Ecto neural progenitor cell (in vitro differentiated cells): ENCODE measurements at regions not wholly inside any gene's neighbourhood (a gene's known extent, or its start where the extent isn't known, plus 50 kb on each side); places are given as distances from the start of the nearest gene placed in this dataset.

Experiments
- DNase-seq: peaks from one replicate; pipeline ENCODE4 v3.0.0-alpha.2; 2018; ENCODE audit warnings: low spot score

DNA sequence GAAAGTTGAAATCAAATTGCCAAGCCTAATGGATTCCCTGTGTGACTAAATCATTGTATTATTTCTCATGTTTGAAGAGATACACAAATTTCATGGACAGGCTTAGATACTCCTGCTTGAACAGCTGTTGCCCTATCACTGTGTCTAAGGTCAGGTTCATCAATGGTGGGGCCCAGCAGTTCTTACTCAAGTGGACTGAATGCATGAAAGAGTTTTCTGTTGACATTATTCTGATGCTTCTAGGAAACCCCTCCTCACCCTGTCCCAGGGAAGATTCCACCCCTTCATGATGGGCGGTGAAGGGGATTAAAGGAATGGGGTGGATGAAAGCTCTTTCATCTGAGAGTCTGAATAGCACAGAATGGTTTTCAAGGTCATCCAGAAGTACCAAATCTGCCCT, 148.8 kb downstream of the INO80D start:
- DNase-seq, result no peak

DNA sequence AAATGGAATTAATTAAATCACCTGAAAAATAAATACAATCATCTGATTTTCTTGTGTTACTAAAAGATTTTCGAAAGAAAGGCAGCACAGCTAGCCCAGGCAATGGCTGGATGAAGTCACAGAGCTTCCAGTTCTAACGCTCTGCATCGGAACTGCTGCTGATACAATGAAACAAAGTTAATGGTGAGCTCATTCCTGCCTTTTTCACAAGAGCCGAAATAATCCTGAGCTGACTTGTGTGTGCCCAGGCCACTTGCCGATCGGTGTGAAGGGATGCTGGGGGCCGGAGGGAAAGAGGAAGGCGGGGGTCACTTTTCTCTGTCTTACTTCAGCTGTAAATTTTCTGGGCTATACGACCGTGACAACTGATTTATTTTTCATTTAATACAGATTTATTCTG, 149.5 kb downstream of the INO80D start:
- DNase-seq, result no peak

GRCh38 chr2:205934443-205934842, 151.5 kb downstream of the INO80D start:
- no peak for DNase-seq

DNA sequence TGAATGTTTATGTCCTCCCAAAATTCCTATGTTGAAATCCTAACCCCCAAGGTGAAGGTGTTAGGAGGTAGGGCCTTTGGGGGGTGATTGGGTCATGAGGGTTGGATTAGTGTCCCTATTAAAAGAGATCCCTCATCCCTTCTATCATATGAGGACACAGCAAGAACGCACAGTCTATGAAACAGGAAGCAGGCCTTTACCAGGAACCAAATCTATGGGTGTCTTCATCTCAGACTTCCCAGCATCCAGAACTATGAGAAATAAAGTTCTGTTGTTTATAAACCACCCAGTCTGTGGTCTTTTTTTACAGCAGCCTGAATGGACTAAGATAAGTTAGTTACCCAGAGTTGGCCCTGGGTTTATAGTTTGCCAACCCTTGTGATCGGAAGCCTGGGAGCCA, 153.1 kb downstream of the INO80D start:
- no peak for DNase-seq

DNA sequence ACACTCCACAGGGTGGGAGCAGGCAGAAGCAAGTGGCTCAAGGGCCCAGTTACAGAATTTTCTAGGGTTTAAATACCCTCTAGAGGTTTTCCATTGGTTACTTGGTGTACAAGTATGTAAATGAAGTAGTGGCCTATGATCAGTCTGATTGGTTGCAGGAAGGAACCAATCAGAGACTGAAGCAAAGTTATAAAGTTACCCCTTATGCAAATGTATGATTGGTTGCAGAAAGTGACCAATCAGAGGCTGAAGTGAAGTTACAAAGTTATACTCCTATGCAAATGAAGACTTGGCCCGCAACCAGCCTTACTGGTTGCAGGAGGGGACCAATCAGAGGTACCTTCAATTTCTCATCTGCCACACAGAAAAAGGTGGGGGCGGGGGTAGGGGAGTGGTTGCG, 154.6 kb downstream of the INO80D start:
- no peak for DNase-seq

GRCh38 chr2:205930209-205930608, 155.8 kb downstream of the INO80D start:
- DNase-seq, result no peak

DNA sequence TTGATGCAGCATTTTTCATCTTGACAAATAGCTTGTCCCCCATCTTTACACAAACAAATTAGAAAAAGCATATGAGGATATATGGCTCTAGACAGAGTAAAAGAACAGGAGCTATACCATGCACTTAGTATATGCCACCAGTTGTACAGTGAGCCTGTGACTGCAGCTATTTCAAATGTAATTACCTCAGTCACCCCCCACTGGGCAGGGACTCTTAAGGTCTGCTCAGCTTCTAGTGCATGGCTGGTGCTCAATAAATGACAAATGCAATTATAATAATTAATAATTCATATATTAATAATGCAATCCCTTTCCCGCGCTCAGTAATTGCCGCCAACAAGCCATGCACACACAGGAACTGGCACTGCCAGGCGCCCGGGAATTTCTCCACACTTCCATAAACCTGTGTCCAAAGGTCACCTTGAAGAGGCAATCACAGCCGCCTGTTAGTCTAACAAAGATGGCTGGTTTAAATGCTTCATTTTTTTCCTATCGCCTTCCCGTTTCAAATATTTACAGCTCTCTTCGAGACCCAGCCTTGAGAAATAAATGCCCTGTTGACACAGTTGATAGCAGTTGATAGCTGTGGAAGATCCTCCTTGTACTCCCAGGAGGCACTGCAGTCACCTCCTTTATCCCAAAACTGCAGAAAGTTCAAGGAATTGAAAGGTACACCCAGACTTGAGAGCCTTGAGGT, 156.6 kb downstream of the INO80D start:
- no peak for DNase-seq

DNA sequence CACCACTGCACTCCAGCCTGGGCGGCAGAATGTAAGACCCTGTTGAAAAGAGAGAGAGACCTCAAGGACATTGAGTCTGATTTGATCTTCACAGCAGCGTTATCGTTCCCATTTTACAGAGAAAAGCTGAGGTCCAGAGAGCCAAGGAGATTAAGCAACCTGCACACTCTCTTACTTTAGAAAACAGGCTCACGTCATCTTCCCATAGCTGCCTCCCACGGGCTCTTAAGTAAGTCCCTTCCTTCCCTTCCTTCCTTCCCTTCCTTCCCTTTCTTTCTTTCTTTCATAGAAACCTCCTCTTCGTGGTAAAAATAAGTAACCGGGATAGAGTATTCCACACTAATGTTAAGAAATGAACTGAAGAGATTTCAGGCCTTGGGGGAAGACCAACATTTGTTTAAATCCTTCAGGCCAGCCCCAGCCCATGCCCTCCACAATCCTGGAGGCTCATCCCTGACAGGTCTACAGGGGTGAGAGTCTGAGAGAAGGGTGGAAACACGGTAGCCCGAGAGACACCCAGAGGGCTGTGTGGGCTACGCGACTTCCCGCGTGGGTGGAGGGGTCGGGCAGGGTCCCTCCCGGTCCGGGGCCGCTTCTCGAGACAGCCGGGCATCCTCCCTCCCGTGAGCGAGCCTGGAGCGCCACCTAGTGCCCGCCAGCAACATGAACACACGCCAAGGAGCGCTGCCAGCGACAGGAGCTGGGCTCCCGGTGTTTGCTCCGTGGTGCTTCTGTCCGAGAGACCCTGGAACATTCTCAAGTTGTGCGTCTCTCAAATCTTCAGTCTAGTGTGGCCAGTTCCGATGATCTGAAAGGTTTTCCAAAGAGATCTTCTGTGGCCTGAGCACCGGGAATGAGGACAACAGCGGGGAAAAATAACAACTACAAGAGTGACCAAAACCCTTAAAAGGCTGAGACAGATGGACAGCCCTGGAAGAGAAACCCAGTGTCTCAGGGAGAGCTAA, 160.3 kb downstream of the INO80D start:
- DNase-seq, result peak; percentile 93

DNA sequence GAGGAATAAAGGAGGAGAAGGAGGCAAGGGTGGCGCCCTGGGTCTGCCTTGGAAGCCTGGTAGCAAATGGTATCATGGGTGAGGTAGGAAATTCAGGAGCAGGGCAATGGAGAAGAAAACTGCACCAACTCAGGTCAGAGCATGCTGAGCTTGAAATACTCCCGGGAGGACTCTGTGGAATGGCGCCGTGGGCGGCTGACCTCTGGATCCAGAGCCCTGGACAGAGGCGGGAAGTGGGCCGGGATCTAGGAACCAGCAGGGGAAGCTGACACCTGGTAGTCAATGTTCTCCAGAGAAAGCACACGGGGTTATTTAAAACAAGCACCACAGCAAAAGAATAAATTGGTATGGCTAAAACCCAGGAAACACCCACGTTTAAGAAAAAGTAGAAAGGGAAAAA, 161.3 kb downstream of the INO80D start:
- DNase-seq, result no peak

GRCh38 chr2:205915130-205915524, 170.8 kb downstream of the INO80D start:
- no peak for DNase-seq

GRCh38 chr2:205914213-205915129, 171.5 kb downstream of the INO80D start:
- DNase-seq, result no peak

DNA sequence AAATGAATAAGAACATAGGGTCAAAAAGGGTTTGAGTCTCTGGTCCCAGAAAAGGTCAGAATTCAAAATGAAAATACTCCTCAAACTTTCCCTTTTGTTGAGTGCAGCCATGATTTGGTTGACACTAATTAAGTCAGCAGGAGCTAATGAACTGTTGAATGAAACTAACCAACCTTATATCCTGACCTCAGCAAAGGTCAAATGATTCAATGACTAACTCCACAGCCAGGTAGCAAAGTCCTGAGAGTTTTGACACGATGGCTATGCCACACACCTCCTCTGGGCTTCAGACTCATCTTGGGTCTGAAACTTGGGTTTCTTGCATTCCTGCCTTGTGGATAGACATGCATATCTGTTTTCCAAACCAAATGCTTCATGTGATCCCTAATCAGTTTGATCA, 172.3 kb downstream of the INO80D start:
- DNase-seq, result no peak

- no peak for DNase-seq
Measured at GRCh38 chr2:205911306-205911705, 174.7 kb downstream of the INO80D start.

DNA sequence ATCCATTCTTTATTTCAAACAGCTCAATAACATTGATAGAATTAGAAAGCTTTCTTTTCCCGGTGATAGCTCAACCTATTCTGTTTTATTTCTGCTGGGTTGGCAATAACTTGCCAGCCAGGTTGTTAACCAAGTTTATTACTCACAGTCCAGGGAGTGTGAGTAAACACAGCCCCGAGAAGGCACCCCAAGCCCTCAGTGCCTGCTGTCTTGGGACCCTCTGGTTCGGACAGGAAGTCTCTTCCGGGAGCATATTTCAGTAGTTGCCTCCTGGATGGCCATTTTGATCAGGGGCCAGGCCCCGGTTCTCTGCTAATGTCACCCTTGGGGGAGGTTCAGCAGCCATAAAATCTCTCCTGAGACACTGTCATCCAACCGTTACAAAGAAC, 176.8 kb downstream of the INO80D start:
- no peak for DNase-seq

GRCh38 chr2:205908212-205909183, 177.5 kb downstream of the INO80D start:
- no peak for DNase-seq

DNA sequence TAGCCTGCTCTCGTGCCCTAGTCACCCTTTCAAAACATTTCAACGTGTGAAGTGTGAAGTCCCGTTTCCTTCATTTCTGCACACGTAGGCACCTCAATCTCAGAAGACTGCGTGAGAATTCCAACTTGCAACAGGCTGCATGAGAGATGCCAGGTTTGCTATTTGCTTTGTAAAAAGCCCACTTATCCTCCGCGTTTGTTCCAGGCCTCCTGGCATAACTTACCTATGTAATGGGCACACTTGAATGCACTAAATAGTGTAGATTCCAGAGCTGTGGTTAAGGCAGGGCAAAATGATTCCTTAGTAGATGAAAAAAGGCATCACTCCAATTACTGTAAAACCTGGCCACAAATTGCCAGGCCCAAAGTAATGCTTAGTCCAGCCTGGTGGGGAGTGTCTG, 179.6 kb downstream of the INO80D start:
- DNase-seq, result no peak

DNA sequence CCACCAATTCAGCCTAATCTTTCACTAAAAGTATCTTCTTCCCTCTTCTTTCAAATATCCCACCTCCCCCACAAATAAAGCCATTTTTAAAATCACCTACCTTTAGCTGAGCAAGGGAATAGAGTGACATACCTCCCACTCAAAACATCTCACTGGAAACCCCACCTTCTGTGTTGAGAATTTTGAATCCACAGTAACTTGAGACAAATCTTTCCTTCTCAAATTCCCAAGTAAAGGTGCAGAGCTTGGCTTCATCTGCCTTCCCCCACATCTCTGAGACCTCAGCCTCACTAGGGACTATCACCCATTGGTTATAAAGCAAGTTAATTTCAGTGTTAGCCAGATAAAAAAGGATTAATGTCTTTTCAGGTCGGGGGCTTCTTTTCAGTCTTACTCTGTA, 180.4 kb downstream of the INO80D start:
- DNase-seq, result no peak

GRCh38 chr2:205904873-205905272, 181.1 kb downstream of the INO80D start:
- no peak for DNase-seq

GRCh38 chr2:205903549-205904129, 182.3 kb downstream of the INO80D start:
- DNase-seq, result peak; percentile 51

- no peak for DNase-seq
Measured at GRCh38 chr2:205902900-205903237, 183.1 kb downstream of the INO80D start.
